Stimulated activated CD8-positive, alpha-beta memory T cell treated with anti-CD3 and anti-CD28 coated beads, Interleukin-2, amount 100 ng/mL, for 48 hours (primary cell): ENCODE measurements at regions not wholly inside any gene's neighbourhood (a gene's known extent, or its start where the extent isn't known, plus 50 kb on each side); places are given as distances from the start of the nearest gene placed in this dataset.
"Not testable (repeated sequence)": the region's sequence is repeated elsewhere in the genome, so short reads cannot be mapped to it uniquely, and the experiment has no call there.

Experiments used
- DNase-seq, 2 donors: peaks; one replicate each; pipeline ENCODE4 v3.0.0-alpha.2; 2020; ENCODE audit warnings: low read depth in 2 of 2

GRCh38 chr12:58009405-58010195, 68.2 kb downstream of the ATP23 start:
- DNase-seq, result no peak

- DNase-seq, result no peak
Measured at GRCh38 chr12:58011676-58012075, 70.3 kb downstream of the ATP23 start.

GRCh38 chr12:58022379-58023020, 81.1 kb downstream of the ATP23 start:
- DNase-seq, result not testable (repeated sequence)

GRCh38 chr12:58025431-58025830, 84.1 kb downstream of the ATP23 start:
- no peak for DNase-seq

GRCh38 chr12:58026426-58026825, 85.1 kb downstream of the ATP23 start:
- no peak for DNase-seq

GRCh38 chr12:58026897-58027891, 85.8 kb downstream of the ATP23 start:
- no peak for DNase-seq

- DNase-seq, result no peak
Measured at GRCh38 chr12:58028294-58028693, 86.9 kb downstream of the ATP23 start.

- no peak for DNase-seq
Measured at GRCh38 chr12:58029260-58029659, 87.9 kb downstream of the ATP23 start.

- DNase-seq, result no peak
Measured at GRCh38 chr12:58030566-58031279, 89.4 kb downstream of the ATP23 start.

GRCh38 chr12:58032156-58032555, 90.8 kb downstream of the ATP23 start:
- DNase-seq, result no peak

- DNase-seq, result no peak
Measured at GRCh38 chr12:58033831-58034230, 92.5 kb downstream of the ATP23 start.

GRCh38 chr12:58034311-58034710, 92.9 kb downstream of the ATP23 start:
- no peak for DNase-seq

GRCh38 chr12:58034712-58035111, 93.3 kb downstream of the ATP23 start:
- no peak for DNase-seq

- DNase-seq, result no peak
Measured at GRCh38 chr12:58041441-58041840, 100.1 kb downstream of the ATP23 start.

GRCh38 chr12:58044966-58045365, 103.6 kb downstream of the ATP23 start:
- DNase-seq, result no peak

- no peak for DNase-seq
Measured at GRCh38 chr12:58046271-58046670, 104.9 kb downstream of the ATP23 start.

GRCh38 chr12:58051378-58051777, 110.0 kb downstream of the ATP23 start:
- DNase-seq, result no peak

- DNase-seq, result no peak
Measured at GRCh38 chr12:58064666-58065065, 123.3 kb downstream of the ATP23 start.

GRCh38 chr12:58066296-58066695, 124.9 kb downstream of the ATP23 start:
- DNase-seq, result no peak

GRCh38 chr12:58067610-58068387, 126.4 kb downstream of the ATP23 start:
- no peak for DNase-seq

GRCh38 chr12:58068706-58069105, 127.3 kb downstream of the ATP23 start:
- no peak for DNase-seq
